ENCODE measurements at regions not wholly inside any gene's neighbourhood (a gene's known extent, or its start where the extent isn't known, plus 50 kb on each side); places are given as distances from the start of the nearest gene placed in this dataset.

DNA sequence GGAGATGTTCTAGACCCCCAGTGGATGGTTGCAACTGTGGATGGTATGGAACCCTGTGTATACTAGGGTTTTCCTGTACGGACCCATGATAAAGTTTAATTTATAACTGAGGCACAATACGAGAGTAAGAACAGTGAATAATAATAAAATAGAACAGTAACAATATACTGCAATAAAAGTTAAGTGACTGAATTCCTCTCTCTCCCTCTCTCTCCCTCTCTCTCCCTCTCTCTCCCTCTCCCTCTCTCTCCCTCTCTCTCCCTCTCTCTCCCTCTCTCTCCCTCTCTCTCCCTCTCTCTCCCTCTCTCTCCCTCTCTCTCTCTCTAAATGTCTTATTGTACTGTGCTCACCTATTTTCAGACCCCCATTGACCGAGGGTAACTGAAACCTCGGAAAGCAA is 291.0 kb downstream of the IRF8 start:
- H3K4me3 ChIP-seq (ENCODE audit: low read depth, low read length): no peak overlapping the region
- DNase-seq (ENCODE audit: low read depth): no peak
- TF ChIP-seq, protein P1, sequence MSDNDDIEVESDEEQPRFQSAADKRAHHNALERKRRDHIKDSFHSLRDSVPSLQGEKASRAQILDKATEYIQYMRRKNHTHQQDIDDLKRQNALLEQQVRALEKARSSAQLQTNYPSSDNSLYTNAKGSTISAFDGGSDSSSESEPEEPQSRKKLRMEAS (IDR thresholded peaks at IDR 0.05; ENCODE audit: low read depth, low read length): no peak
- TF ChIP-seq POLR2A (IDR thresholded peaks at IDR 0.05; ENCODE audit: extremely low read depth, insufficient read length) (no peak), MYC (IDR thresholded peaks at IDR 0.05; ENCODE audit: low read depth, low read length) (no peak)

DNA sequence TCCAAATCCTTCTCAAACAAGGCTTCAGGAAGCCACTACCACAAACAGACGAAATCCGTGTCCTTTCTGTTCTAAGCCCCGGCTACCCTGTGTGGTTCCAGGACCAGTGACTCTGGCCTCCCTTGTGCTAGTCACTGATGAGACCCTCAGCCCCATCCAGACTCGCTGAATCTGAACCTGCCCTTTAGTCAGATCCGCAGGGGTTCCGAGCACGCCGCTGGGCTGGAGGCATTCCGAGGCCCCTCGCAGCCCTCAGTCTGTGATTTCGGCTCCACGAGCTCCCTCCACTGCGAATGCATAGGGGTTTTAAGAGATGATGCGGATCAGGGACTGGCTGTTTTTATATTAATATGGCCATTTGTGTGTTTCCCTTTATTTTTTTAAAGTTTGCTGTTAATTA is 292.7 kb downstream of the IRF8 start:
- TF ChIP-seq MYC (IDR thresholded peaks at IDR 0.05; ENCODE audit: low read depth, low read length) (no peak), POLR2A (IDR thresholded peaks at IDR 0.05; ENCODE audit: extremely low read depth, insufficient read length) (no peak)
- TF ChIP-seq, protein P1 (IDR thresholded peaks at IDR 0.05; ENCODE audit: low read depth, low read length): no peak
- TF ChIP-seq, protein P2, sequence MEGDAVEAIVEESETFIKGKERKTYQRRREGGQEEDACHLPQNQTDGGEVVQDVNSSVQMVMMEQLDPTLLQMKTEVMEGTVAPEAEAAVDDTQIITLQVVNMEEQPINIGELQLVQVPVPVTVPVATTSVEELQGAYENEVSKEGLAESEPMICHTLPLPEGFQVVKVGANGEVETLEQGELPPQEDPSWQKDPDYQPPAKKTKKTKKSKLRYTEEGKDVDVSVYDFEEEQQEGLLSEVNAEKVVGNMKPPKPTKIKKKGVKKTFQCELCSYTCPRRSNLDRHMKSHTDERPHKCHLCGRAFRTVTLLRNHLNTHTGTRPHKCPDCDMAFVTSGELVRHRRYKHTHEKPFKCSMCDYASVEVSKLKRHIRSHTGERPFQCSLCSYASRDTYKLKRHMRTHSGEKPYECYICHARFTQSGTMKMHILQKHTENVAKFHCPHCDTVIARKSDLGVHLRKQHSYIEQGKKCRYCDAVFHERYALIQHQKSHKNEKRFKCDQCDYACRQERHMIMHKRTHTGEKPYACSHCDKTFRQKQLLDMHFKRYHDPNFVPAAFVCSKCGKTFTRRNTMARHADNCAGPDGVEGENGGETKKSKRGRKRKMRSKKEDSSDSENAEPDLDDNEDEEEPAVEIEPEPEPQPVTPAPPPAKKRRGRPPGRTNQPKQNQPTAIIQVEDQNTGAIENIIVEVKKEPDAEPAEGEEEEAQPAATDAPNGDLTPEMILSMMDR (IDR thresholded peaks at IDR 0.05; ENCODE audit: low read depth, low read length): no peak
- no peak overlapping the region for H3K4me3 ChIP-seq (ENCODE audit: low read depth, low read length)
- no peak for DNase-seq (ENCODE audit: low read depth)

DNA sequence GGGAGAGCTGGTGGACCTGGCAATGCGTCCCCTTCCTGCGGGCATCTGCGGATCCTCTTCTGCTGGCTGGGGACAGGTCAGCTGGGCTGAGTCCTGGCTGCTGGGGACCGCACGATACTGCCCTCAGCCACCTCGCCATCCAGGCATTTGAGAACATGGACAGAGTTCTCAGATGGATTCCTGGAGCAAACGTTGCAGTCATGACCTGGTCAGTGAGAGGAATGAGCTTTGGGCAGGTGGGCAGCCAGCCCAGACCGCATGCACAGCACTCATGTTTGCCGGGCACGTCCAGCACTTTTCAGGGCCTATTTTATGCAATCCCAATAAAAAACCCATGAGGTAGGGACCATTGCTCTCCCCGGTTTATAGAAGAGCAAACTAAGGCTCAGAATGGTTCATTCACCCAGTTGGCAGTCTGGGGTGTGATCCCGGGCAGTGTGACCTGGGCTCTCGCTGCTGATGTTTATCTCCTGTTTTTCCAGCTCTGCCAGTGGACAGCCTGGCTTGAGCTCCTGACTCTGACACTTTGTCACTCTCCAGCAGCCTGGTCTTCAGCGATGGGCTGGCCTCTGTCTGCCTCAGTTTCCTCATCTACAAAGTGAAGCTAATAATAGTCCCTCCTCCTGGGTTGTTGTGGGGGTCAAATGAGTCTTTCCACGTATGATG is 294.7 kb downstream of the IRF8 start:
- no peak overlapping the region for H3K4me3 ChIP-seq (ENCODE audit: low read depth, low read length)
- DNase-seq (ENCODE audit: low read depth): no peak
- TF ChIP-seq POLR2A (IDR thresholded peaks at IDR 0.05; ENCODE audit: extremely low read depth, insufficient read length): no peak
- TF ChIP-seq MYC (IDR thresholded peaks at IDR 0.05; ENCODE audit: low read depth, low read length): no peak
- TF ChIP-seq, protein P2 (IDR thresholded peaks at IDR 0.05; ENCODE audit: low read depth, low read length): no peak
- TF ChIP-seq, protein P1 (IDR thresholded peaks at IDR 0.05; ENCODE audit: low read depth, low read length): no peak

DNA sequence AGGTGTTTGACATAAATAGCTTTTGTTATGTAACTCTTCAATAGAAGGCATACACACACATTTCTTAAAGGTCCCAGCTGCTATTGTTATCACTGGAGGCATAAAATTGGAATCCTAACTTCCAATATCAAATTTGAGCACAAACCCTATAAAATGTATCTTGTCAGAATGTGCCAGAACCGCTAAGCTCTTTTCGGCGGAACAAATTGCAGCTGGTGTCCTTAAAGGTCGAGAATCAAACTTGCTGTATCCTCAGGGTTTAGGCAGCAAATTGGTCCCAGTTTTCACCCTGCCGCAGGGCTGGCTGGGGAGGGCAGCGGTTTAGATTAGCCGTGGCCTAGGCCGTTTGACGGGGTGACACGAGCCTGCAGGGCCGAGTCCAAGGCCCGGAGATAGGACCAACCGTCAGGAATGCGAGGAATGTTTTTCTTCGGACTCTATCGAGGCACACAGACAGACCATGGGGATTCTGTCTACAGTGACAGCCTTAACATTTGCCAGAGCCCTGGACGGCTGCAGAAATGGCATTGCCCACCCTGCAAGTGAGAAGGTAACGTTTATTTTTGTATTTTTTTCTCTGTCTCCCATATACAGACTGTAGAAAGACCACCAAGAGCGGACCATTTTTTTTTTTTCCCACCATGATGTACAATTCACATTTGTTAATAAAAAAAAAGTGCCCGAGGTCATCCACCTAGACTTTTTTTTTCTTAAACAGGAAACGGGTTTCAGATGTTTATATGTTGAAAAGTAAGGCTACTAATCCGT is 297.1 kb downstream of the IRF8 start:
- no peak overlapping the region for H3K4me3 ChIP-seq (ENCODE audit: low read depth, low read length)
- TF ChIP-seq MYC (IDR thresholded peaks at IDR 0.05; ENCODE audit: low read depth, low read length) (no peak), POLR2A (IDR thresholded peaks at IDR 0.05; ENCODE audit: extremely low read depth, insufficient read length) (no peak)
- TF ChIP-seq, protein P1 (IDR thresholded peaks at IDR 0.05; ENCODE audit: low read depth, low read length): no peak
- TF ChIP-seq, protein P2 (IDR thresholded peaks at IDR 0.05; ENCODE audit: low read depth, low read length): no peak
- no peak for DNase-seq (ENCODE audit: low read depth)

DNA sequence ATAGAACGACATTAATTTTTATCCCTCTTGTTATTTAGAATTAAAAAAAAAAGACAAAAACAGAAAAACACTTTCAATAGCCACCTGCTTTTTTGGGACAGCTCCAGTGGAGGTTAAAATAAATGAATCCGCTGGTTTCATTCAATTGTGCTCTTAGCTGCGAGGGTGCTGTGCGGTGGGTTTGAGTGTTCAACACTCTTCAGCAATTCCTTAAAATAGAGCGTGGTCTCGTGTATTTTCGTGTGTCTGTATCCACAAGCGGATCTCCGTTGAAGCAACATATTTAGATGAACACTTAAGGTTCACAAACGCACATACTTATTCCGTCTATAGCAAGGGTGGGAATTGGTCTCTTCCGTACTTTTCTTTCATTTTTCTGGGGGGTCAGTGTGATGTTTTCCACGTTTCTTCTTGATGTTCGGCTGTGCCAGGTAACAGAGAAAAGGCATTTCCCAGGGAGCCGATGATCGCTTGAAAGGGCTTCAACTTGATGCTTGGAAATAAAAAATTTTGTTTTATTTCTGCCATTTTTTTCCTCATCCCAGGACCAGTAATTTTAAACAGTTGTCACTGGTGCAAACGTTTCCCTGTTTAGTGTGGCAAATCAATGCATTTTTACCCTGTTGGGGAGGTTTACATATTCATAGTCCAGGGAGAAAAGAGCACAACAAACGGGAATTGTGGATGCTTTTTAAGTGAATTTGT is 297.9 kb downstream of the IRF8 start:
- no peak for DNase-seq (ENCODE audit: low read depth)
- no peak overlapping the region for H3K4me3 ChIP-seq (ENCODE audit: low read depth, low read length)
- no peak for TF ChIP-seq POLR2A (IDR thresholded peaks at IDR 0.05; ENCODE audit: extremely low read depth, insufficient read length)
- TF ChIP-seq, protein P2 (IDR thresholded peaks at IDR 0.05; ENCODE audit: low read depth, low read length): no peak
- TF ChIP-seq, protein P1 (IDR thresholded peaks at IDR 0.05; ENCODE audit: low read depth, low read length): no peak
- no peak for TF ChIP-seq MYC (IDR thresholded peaks at IDR 0.05; ENCODE audit: low read depth, low read length)
